Neural cell (in vitro differentiated cells): ENCODE measurements at regions not wholly inside any gene's neighbourhood (a gene's known extent, or its start where the extent isn't known, plus 50 kb on each side); places are given as distances from the start of the nearest gene placed in this dataset.

ENCODE experiments used
- H2AFZ ChIP-seq: fragments of 200-600, 300-800 bp; sonication (generic), shearing (Covaris generic); 2 replicates; pipeline ENCODE4 v1.6.0; 2014; ENCODE audit warnings: low read depth, mild to moderate bottlenecking, antibody characterized with exemption, low read length, moderate library complexity
- H3F3A ChIP-seq: fragments of 200-600 bp; shearing (Covaris generic); 2 replicates; pipeline ENCODE4 v1.6.1; 2016; ENCODE audit warnings: mild to moderate bottlenecking, moderate library complexity, mixed read lengths, antibody characterized with exemption, low read length; ENCODE audit not compliant: insufficient read depth, poor library complexity, severe bottlenecking
- H3K27ac ChIP-seq: fragments of 200-600, 300-800 bp; sonication (generic), shearing (Covaris generic); 2 replicates; pipeline ENCODE4 v1.5.1; 2014; ENCODE audit warnings: mild to moderate bottlenecking, low read length, moderate library complexity
- H3K27me3 ChIP-seq: fragments of 300-800, 200-600 bp; sonication (generic), shearing (Covaris generic); 2 replicates; pipeline ENCODE4 v1.6.0; 2014; ENCODE audit warnings: mild to moderate bottlenecking, low read depth, low read length, moderate library complexity; ENCODE audit not compliant: insufficient read depth
- H3K36me3 ChIP-seq: fragments of 300-800, 200-600 bp; sonication (generic), shearing (Covaris generic); 2 replicates; pipeline ENCODE4 v1.5.1; 2014; ENCODE audit warnings: mild to moderate bottlenecking, antibody characterized with exemption, low read length, moderate library complexity; ENCODE audit not compliant: insufficient read depth
- H3K4me2 ChIP-seq: fragments of 300-800, 200-600 bp; sonication (generic), shearing (Covaris generic); 2 replicates; pipeline ENCODE4 v1.6.0; 2014; ENCODE audit warnings: mild to moderate bottlenecking, low read length
- H3K4me3 ChIP-seq: fragments of 300-800, 200-600 bp; sonication (generic), shearing (Covaris generic); 2 replicates; pipeline ENCODE4 v1.5.1; 2014; ENCODE audit warnings: mild to moderate bottlenecking, low read length, moderate library complexity
- H3K79me2 ChIP-seq: fragments of 200-600 bp; shearing (Covaris generic); replicated peaks from 2 replicates; pipeline ENCODE4 v1.6.0; 2014; ENCODE audit warnings: mild to moderate bottlenecking, low read length, moderate library complexity; ENCODE audit not compliant: insufficient read depth
- H3K9ac ChIP-seq: fragments of 300-800, 200-600 bp; sonication (generic), shearing (Covaris generic); 2 replicates; pipeline ENCODE4 v1.6.1; 2016; ENCODE audit warnings: mild to moderate bottlenecking, low read length, mixed read lengths
- H3K9me2 ChIP-seq: fragments of 200-600 bp; shearing (Covaris generic); 2 replicates; pipeline ENCODE4 v1.6.1; 2016; ENCODE audit warnings: mild to moderate bottlenecking, low read length, mixed read lengths; ENCODE audit not compliant: insufficient read depth
- H3K9me3 ChIP-seq: fragments of 200-600, 300-800 bp; sonication (generic), shearing (Covaris generic); 2 replicates; pipeline ENCODE4 v1.6.1; 2016; ENCODE audit warnings: mild to moderate bottlenecking, mixed run types, low read length, moderate library complexity, mixed read lengths
- H4K20me1 ChIP-seq: fragments of 200-600 bp; shearing (Covaris generic); 2 replicates; pipeline ENCODE4 v1.6.1; 2016; ENCODE audit warnings: mild to moderate bottlenecking, mixed run types; ENCODE audit not compliant: insufficient read depth
- EP300 ChIP-seq: fragments of 450-650 bp; conservative IDR thresholded peaks from 2 replicates; pipeline ENCODE4 v1.6.1; 2014; ENCODE audit warnings: antibody characterized with exemption, mild to moderate bottlenecking, moderate library complexity; ENCODE audit not compliant: poor library complexity, severe bottlenecking
- EZH2 ChIP-seq: fragments of 200-600, 300-800 bp; shearing (Covaris generic), sonication (generic); IDR thresholded peaks from 2 replicates; pipeline ENCODE4 v1.6.1; 2014; ENCODE audit warnings: antibody characterized with exemption, low read length, borderline replicate concordance, mild to moderate bottlenecking; ENCODE audit not compliant: insufficient read depth, poor library complexity, severe bottlenecking
- MXI1 ChIP-seq: fragments of 450-650 bp; conservative IDR thresholded peaks from 2 replicates; pipeline ENCODE4 v1.6.1; 2014; ENCODE audit warnings: antibody characterized with exemption, mild to moderate bottlenecking; ENCODE audit not compliant: poor library complexity, severe bottlenecking
- POLR2AphosphoS5 ChIP-seq: IDR thresholded peaks from 2 replicates; pipeline ENCODE4 v1.6.1; 2012
- RAD21 ChIP-seq: fragments of 450-650 bp; conservative IDR thresholded peaks from 2 replicates; pipeline ENCODE4 v1.6.1; 2014; ENCODE audit warnings: antibody characterized with exemption, mild to moderate bottlenecking, moderate library complexity
- SMC3 ChIP-seq: fragments of 450-650 bp; conservative IDR thresholded peaks from 2 replicates; pipeline ENCODE4 v1.6.1; 2014; ENCODE audit warnings: antibody characterized with exemption, mild to moderate bottlenecking, moderate library complexity; ENCODE audit not compliant: poor library complexity
- TAF1 ChIP-seq: IDR thresholded peaks from 2 replicates; pipeline ENCODE4 v1.6.1; 2012; ENCODE audit warnings: low read depth
- TF ChIP-seq, protein P1 (sequence below): fragments of 450-650 bp; IDR thresholded peaks from 2 replicates; pipeline ENCODE4 v1.5.1; 2014; ENCODE audit warnings: antibody characterized with exemption, mild to moderate bottlenecking, moderate library complexity; ENCODE audit not compliant: poor library complexity, severe bottlenecking
- TF ChIP-seq, protein P2 (sequence below): IDR thresholded peaks from 2 replicates; pipeline ENCODE4 v1.6.1; 2012; ENCODE audit warnings: borderline replicate concordance

DNA sequence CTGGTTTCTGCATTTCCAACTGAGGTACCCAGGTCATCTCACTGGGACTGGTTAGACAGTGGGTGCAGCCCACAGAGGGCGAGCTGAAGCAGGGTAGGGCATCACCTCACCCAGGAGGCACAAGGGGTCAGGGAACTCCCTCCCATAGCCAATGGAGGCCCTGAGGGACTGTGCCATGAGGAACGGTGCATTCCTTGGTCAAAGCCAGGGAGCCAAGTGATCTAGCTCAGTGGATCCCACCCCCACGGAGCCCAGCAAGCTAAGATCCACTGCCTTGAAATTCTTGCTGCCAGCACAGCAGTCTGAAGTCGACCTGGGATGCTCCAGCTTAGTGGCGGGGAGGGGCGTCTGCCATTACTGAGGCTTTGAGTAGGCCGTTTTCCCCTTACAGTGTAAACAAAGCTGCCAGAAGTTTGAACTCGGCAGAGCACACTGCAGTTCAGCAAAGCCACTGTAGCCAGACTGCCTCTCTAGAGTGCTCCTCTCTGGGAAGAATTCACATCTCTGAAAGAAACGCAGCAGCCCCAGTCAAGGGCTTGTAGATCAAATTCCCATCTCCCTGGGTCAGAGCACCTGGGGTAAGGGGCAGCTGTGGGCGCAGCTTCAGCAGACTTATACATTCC lies 1386.6 kb upstream of the PCDH9 start:
- Histone ChIP-seq H3K4me3 (no peak overlapping the region), H3K27me3 (no peaks in the 10 kb centered on the region), H3K9me3 (no peaks in the 10 kb centered on the region), H2AFZ (no peak overlapping the region), H3K4me2 (no peak overlapping the region), H3K36me3 (no peaks in the 10 kb centered on the region), H4K20me1 (no peaks in the 10 kb centered on the region), H3F3A (no peaks in the 10 kb centered on the region), H3K9me2 (no peaks in the 10 kb centered on the region), H3K79me2 (no peaks in the 10 kb centered on the region), H3K9ac (no peak overlapping the region), H3K27ac (no peak overlapping the region)
- TF ChIP-seq EZH2 = no peak
- TF ChIP-seq SMC3 = no peak
- no peak for TF ChIP-seq EP300
- no peak for TF ChIP-seq POLR2AphosphoS5
- TF ChIP-seq MXI1 = no peak
- no peak for TF ChIP-seq TAF1
- TF ChIP-seq, protein P1, sequence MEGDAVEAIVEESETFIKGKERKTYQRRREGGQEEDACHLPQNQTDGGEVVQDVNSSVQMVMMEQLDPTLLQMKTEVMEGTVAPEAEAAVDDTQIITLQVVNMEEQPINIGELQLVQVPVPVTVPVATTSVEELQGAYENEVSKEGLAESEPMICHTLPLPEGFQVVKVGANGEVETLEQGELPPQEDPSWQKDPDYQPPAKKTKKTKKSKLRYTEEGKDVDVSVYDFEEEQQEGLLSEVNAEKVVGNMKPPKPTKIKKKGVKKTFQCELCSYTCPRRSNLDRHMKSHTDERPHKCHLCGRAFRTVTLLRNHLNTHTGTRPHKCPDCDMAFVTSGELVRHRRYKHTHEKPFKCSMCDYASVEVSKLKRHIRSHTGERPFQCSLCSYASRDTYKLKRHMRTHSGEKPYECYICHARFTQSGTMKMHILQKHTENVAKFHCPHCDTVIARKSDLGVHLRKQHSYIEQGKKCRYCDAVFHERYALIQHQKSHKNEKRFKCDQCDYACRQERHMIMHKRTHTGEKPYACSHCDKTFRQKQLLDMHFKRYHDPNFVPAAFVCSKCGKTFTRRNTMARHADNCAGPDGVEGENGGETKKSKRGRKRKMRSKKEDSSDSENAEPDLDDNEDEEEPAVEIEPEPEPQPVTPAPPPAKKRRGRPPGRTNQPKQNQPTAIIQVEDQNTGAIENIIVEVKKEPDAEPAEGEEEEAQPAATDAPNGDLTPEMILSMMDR = no peak
- TF ChIP-seq RAD21 = no peak
- TF ChIP-seq, protein P2, sequence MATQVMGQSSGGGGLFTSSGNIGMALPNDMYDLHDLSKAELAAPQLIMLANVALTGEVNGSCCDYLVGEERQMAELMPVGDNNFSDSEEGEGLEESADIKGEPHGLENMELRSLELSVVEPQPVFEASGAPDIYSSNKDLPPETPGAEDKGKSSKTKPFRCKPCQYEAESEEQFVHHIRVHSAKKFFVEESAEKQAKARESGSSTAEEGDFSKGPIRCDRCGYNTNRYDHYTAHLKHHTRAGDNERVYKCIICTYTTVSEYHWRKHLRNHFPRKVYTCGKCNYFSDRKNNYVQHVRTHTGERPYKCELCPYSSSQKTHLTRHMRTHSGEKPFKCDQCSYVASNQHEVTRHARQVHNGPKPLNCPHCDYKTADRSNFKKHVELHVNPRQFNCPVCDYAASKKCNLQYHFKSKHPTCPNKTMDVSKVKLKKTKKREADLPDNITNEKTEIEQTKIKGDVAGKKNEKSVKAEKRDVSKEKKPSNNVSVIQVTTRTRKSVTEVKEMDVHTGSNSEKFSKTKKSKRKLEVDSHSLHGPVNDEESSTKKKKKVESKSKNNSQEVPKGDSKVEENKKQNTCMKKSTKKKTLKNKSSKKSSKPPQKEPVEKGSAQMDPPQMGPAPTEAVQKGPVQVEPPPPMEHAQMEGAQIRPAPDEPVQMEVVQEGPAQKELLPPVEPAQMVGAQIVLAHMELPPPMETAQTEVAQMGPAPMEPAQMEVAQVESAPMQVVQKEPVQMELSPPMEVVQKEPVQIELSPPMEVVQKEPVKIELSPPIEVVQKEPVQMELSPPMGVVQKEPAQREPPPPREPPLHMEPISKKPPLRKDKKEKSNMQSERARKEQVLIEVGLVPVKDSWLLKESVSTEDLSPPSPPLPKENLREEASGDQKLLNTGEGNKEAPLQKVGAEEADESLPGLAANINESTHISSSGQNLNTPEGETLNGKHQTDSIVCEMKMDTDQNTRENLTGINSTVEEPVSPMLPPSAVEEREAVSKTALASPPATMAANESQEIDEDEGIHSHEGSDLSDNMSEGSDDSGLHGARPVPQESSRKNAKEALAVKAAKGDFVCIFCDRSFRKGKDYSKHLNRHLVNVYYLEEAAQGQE = no peak

DNA sequence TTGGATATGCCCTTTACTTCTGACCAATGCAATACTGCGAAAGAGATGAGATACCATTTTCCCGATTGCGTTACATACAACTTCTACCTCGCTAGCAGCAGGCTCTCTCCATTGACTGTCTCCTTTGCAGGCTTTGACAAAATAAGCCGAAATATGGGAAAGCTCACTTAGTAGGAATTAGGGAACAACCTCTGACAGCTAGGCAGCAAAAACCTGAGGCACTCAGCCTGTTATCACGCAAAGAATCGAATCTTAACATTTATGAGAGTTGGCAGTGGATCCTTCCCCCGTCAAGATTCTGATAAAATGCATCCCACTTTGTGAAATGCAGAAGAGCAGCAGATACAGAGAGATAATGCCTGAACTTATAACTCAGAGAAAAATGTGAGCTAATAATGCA lies 1379.5 kb upstream of the PCDH9 start:
- no peaks in the 10 kb centered on the region for H3K36me3 ChIP-seq
- H3K27me3 ChIP-seq = no peaks in the 10 kb centered on the region
- no peak overlapping the region for H3K9ac ChIP-seq
- H3K27ac ChIP-seq = no peak overlapping the region
- no peaks in the 10 kb centered on the region for H4K20me1 ChIP-seq
- no peaks in the 10 kb centered on the region for H3K79me2 ChIP-seq
- no peak overlapping the region for H3K4me3 ChIP-seq
- no peaks in the 10 kb centered on the region for H3K9me2 ChIP-seq
- no peaks in the 10 kb centered on the region for H3F3A ChIP-seq
- H3K9me3 ChIP-seq = no peaks in the 10 kb centered on the region
- no peak overlapping the region for H2AFZ ChIP-seq
- H3K4me2 ChIP-seq = no peak overlapping the region
- TF ChIP-seq, protein P1 = no peak
- no peak for TF ChIP-seq EZH2
- TF ChIP-seq SMC3 = no peak
- TF ChIP-seq RAD21 = no peak
- no peak for TF ChIP-seq POLR2AphosphoS5
- TF ChIP-seq, protein P2 = no peak
- TF ChIP-seq EP300 = no peak
- no peak for TF ChIP-seq MXI1
- TF ChIP-seq TAF1 = no peak
